Choroid plexus epithelial cell (primary cell): ENCODE measurements at regions not wholly inside any gene's neighbourhood (a gene's known extent, or its start where the extent isn't known, plus 50 kb on each side); places are given as distances from the start of the nearest gene placed in this dataset.

ENCODE experiments used
- DNase-seq: peaks from one replicate; pipeline ENCODE4 v3.0.0-alpha.2; 2010; ENCODE audit warnings: low read depth
- H3K4me3 ChIP-seq: 2 replicates; pipeline ENCODE4 v1.5.1; 2011; ENCODE audit warnings: low read depth, mild to moderate bottlenecking, control low read depth, low read length, moderate library complexity
- CTCF ChIP-seq: conservative IDR thresholded peaks from 2 replicates; pipeline ENCODE4 v1.5.1; 2011; ENCODE audit warnings: low read depth, mild to moderate bottlenecking, control low read depth, inconsistent platforms, low read length, moderate library complexity

GRCh38 chr5:6183391-6184390 is 194.7 kb downstream of the MED10 start:
- DNase-seq, result no peak
- H3K4me3 ChIP-seq, result no peak overlapping the region
- TF ChIP-seq CTCF, result no peak

DNA sequence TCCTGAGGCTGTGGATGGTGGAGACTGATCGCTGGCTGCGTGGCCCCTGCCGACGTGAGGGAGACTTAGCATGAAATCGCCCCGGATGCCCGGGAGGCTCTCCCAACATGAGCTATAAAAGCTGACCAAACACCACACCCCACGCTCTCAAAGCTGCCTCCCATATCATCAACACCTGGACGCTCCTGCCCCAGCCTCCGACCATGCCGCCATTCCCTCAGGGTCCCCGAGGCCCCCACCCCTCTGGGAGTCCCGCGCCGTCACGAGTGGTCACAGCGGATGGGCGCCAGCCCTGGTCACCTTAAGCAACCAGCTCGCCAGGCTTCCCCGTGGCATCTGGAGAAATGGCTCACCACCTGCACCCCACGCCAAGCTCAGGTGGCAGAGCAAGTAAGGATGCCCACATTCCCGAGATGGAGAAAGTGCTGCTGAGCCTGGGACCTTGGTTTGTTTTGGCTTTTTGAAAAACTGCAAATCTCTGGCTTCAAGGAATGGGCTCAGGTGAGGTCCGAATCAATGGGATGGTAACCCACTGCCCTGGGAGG is 196.0 kb downstream of the MED10 start:
- DNase-seq, result no peak
- no peak overlapping the region for H3K4me3 ChIP-seq
- no peak for TF ChIP-seq CTCF

DNA sequence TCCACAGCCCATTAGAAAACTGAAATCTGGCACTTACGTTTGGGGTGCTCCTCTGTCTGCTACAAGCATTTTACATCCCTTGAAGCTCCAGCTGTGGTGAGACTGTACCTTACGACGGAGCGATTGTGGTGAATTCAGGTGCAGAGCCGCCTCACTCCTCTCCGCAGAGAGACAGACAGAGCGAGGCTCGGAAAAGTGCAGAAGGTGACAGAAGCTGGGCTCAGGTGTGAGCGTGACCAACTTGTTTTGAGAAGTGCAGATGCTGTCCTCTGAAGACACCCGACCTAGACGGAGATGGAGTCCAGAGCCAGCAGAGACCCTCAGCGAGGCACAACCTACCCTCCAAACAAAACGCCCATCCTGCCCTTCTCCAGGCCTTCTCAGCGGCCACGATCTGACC is 196.5 kb downstream of the MED10 start:
- TF ChIP-seq CTCF, result no peak

DNA sequence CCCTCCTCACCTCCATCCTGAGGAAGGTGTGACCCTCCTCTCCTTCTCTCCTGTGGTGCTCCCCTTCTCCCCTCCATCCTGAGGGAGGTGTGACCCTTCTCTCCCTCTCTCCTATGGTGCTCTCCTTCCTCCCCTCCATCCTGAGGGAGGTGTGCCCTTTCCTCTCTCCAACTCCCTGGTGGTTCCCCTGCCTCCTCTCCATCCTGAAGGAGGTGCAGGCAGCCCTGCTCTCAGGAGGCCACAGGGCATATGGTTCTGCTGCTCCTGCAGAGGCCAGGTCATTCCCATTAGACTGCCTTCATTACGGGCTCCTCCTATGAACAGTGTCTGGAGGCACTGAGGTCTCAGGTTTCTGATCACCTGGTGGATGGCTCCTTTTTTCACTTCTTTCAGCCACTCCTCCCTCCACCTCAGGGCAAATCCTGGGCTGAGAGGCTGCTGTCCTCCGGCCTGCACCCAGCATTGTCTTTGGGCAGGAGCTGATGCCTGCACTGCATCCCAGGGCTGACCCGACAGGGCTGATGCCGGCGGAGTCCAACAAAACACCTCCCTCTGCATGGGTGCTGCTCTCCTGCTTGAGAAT is 197.1 kb downstream of the MED10 start:
- no peak for DNase-seq
- no peak for TF ChIP-seq CTCF
- no peak overlapping the region for H3K4me3 ChIP-seq

More for the DNA sequence above, 196.5 kb downstream of the MED10 start:
- no peak for DNase-seq
- no peak overlapping the region for H3K4me3 ChIP-seq

DNA sequence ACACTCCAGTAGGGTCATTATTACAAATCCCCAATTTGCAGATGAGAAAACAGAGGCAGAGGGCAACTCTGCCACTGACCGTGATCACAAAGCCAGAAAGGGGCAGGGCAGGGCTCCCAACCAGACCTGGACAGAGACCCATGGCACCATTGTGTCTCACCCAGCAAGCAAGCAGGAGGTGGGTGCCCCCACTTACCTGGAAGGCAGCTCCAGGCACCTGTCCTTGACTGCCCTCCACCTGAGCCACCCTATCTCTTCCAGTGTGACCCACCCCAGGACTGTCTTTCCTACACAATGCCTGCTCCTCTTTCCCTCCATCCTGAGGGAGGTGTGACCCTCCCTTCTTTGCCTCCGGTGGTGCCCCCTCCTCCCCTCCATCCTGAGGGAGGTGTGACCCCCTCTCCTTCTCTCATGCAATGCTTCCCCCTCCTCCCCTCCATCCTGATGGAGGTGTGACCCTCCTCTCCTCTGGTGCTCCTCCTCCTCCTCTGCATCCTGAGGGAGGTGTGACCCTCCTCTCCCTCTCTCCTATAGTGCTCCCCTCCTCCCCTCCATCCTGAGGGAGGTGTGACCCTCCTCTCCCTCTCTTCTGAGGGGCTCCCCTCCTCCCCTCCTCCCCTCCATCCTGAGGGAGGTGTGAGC is 198.0 kb downstream of the MED10 start:
- no peak for DNase-seq
- no peak for TF ChIP-seq CTCF
- H3K4me3 ChIP-seq, result no peak overlapping the region

- TF ChIP-seq CTCF, result no peak
- no peak for DNase-seq
- no peak overlapping the region for H3K4me3 ChIP-seq
Observed at GRCh38 chr5:6178846-6179532, 199.4 kb downstream of the MED10 start.
